Liver (tissue), 8 donors: ENCODE measurements at regions not wholly inside any gene's neighbourhood (a gene's known extent, or its start where the extent isn't known, plus 50 kb on each side); places are given as distances from the start of the nearest gene placed in this dataset.

Experiments
- DNase-seq: peaks from one replicate; pipeline ENCODE4 v3.0.0-alpha.2; 2017; ENCODE audit warnings: low spot score
- H3K27ac ChIP-seq, 2 donors: one replicate each; pipeline ENCODE4 v1.7.0; 2013; ENCODE audit warnings: inconsistent platforms in 2 of 2, low read length in 2 of 2, control low read depth in 1 of 2, low read depth in 1 of 2, mild to moderate bottlenecking in 1 of 2
- H3K27me3 ChIP-seq, 4 donors: one replicate each; pipeline versions ENCODE4 v1.6.1 to v1.7.0; 2013; ENCODE audit warnings: low read length in 3 of 4, inconsistent platforms in 1 of 4, mild to moderate bottlenecking in 1 of 4, moderate library complexity in 1 of 4; ENCODE audit not compliant: control insufficient read depth in 4 of 4, insufficient read depth in 4 of 4
- H3K36me3 ChIP-seq, 4 donors: one replicate each; pipeline versions ENCODE4 v1.6.1 to v1.7.0; 2013; ENCODE audit warnings: low read length in 3 of 4, mild to moderate bottlenecking in 3 of 4, low read depth in 1 of 4, moderate library complexity in 1 of 4; ENCODE audit not compliant: control insufficient read depth in 4 of 4, insufficient read depth in 3 of 4
- H3K4me1 ChIP-seq, 4 donors: one replicate each; pipeline versions ENCODE4 v1.6.1 to v1.7.0; 2013; ENCODE audit warnings: low read length in 3 of 4, mild to moderate bottlenecking in 3 of 4, moderate library complexity in 1 of 4; ENCODE audit not compliant: control insufficient read depth in 4 of 4, insufficient read depth in 4 of 4
- H3K4me3 ChIP-seq, 3 donors: one replicate each; pipeline versions ENCODE4 v1.6.1 to v1.7.0; 2013; ENCODE audit warnings: low read length in 3 of 3, control low read depth in 1 of 3, low read depth in 1 of 3, mild to moderate bottlenecking in 1 of 3
- H3K9ac ChIP-seq, 2 donors: one replicate each; pipeline ENCODE4 v1.7.0; 2013; ENCODE audit warnings: low read length in 2 of 2, mild to moderate bottlenecking in 2 of 2, moderate library complexity in 2 of 2, control low read depth in 1 of 2, low read depth in 1 of 2
- H3K9me3 ChIP-seq, 4 donors: one replicate each; pipeline versions ENCODE4 v1.6.1 to v1.7.0; 2013; ENCODE audit warnings: low read length in 3 of 4; ENCODE audit not compliant: control insufficient read depth in 4 of 4
- EGR1 ChIP-seq, 2 donors: IDR thresholded peaks; 2 replicates each; pipeline ENCODE4 v1.6.1; 2016 to 2018; ENCODE audit warnings: antibody characterized with exemption in 2 of 2, low read depth in 2 of 2
- FOXA1 ChIP-seq: IDR thresholded peaks from 2 replicates; pipeline ENCODE4 v1.6.1; 2016; ENCODE audit warnings: antibody characterized with exemption
- FOXA2 ChIP-seq: IDR thresholded peaks from 2 replicates; pipeline ENCODE4 v1.6.1; 2016; ENCODE audit warnings: antibody characterized with exemption
- GABPA ChIP-seq, 2 donors: IDR thresholded peaks in 1 of 2; conservative IDR thresholded peaks in 1 of 2; 2 replicates each; pipeline ENCODE4 v1.6.1; 2016; ENCODE audit warnings: antibody characterized with exemption in 2 of 2, mild to moderate bottlenecking in 1 of 2, moderate library complexity in 1 of 2
- HNF4A ChIP-seq, 2 donors: conservative IDR thresholded peaks; 2 replicates each; pipeline ENCODE4 v1.6.1; 2016; ENCODE audit warnings: antibody characterized with exemption in 2 of 2, mild to moderate bottlenecking in 2 of 2
- HNF4G ChIP-seq: IDR thresholded peaks from 2 replicates; pipeline ENCODE4 v1.6.1; 2016; ENCODE audit warnings: antibody characterized with exemption
- JUND ChIP-seq, 2 donors: IDR thresholded peaks; 2 replicates each; pipeline ENCODE4 v1.6.1; 2016; ENCODE audit warnings: antibody characterized with exemption in 2 of 2
- RAD21 ChIP-seq, 2 donors: IDR thresholded peaks; 2 replicates each; pipeline ENCODE4 v1.6.1; 2016; ENCODE audit warnings: antibody characterized with exemption in 2 of 2, mild to moderate bottlenecking in 2 of 2
- RXRA ChIP-seq, 2 donors: IDR thresholded peaks; 2 replicates each; pipeline ENCODE4 v1.6.1; 2017 to 2018; ENCODE audit warnings: antibody characterized with exemption in 2 of 2, mild to moderate bottlenecking in 1 of 2
- SP1 ChIP-seq: IDR thresholded peaks from 2 replicates; pipeline ENCODE4 v1.6.1; 2018; ENCODE audit warnings: antibody characterized with exemption, mild to moderate bottlenecking
- TAF1 ChIP-seq: conservative IDR thresholded peaks from 2 replicates; pipeline ENCODE4 v1.6.1; 2016; ENCODE audit warnings: antibody characterized with exemption, mild to moderate bottlenecking
- WGBS: extraction: QIAGEN DNeasy Blood & Tissue Kit; methylation state at CpG from one replicate; pipeline ENCODE4 v1.1.7; 2013; 5-methylcytosine and 5-hydroxymethylcytosine counted together
- TF ChIP-seq, protein P1 (sequence below): IDR thresholded peaks from 2 replicates; pipeline ENCODE4 v1.6.1; 2016; ENCODE audit warnings: antibody characterized with exemption
- TF ChIP-seq, protein P2 (sequence below): IDR thresholded peaks from 2 replicates; pipeline ENCODE4 v1.6.1; 2016; ENCODE audit warnings: antibody characterized with exemption
- TF ChIP-seq, protein P3 (sequence below): fragments of 150-350 bp; IDR thresholded peaks from 2 replicates; pipeline ENCODE4 v1.5.1; 2017; ENCODE audit warnings: improper control_type of control experiment, low read depth, low read length; ENCODE audit not compliant: missing input control
- TF ChIP-seq, protein P4 (sequence below): IDR thresholded peaks from 2 replicates; pipeline ENCODE4 v1.6.1; 2016; ENCODE audit warnings: antibody characterized with exemption, mild to moderate bottlenecking
- TF ChIP-seq, protein P5 (sequence below): IDR thresholded peaks from 2 replicates; pipeline ENCODE4 v1.6.1; 2016; ENCODE audit warnings: antibody characterized with exemption
- donor health status: healthy.
- donor health status: healthy.
- donor health status: healthy.
- donor health status: healthy.
- donor health status: healthy.

DNA sequence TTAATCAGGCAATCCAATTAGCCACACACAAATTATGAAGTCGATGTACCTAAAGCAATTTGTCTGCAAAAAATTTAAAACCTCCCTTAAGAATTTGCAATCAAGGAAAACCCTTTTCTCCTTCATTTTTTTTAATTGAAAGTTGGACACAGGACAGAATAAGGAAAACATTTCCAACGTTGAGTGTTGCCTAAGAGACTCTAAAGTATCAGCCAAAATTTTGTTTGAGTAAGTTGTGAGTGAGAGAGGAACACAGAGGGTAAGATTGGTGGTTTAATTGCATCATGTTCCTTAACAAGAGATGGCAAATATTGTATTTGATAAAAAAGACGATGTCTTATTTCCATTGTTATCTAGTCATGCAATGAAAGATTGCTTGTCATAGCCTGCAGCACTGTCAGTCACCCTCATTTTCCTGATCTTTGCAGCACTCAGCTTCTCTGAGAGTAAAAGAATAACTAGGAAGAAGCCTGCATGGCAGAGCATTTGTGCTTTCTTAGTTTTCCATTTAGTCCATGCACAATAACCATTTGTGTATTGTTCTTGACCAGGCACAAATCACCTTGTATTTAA lies 115.5 kb downstream of the ICOS start:
- DNase-seq = no peak
- no peak overlapping the region for H3K4me3 ChIP-seq
- H3K9me3 ChIP-seq = no peaks in the 10 kb centered on the region
- no peak for TF ChIP-seq RAD21 (IDR thresholded peaks at IDR 0.05)
- no peak for TF ChIP-seq JUND (IDR thresholded peaks at IDR 0.05)
- TF ChIP-seq, protein P1, sequence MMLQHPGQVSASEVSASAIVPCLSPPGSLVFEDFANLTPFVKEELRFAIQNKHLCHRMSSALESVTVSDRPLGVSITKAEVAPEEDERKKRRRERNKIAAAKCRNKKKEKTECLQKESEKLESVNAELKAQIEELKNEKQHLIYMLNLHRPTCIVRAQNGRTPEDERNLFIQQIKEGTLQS = no peak
- TF ChIP-seq SP1 = no peak
- TF ChIP-seq HNF4A (conservative IDR thresholded peaks at IDR 0.05) = no peak
- no peak for TF ChIP-seq GABPA (IDR thresholded peaks at IDR 0.05 in 1 of 2, conservative IDR thresholded peaks at IDR 0.05 in 1 of 2)
- TF ChIP-seq, protein P2, sequence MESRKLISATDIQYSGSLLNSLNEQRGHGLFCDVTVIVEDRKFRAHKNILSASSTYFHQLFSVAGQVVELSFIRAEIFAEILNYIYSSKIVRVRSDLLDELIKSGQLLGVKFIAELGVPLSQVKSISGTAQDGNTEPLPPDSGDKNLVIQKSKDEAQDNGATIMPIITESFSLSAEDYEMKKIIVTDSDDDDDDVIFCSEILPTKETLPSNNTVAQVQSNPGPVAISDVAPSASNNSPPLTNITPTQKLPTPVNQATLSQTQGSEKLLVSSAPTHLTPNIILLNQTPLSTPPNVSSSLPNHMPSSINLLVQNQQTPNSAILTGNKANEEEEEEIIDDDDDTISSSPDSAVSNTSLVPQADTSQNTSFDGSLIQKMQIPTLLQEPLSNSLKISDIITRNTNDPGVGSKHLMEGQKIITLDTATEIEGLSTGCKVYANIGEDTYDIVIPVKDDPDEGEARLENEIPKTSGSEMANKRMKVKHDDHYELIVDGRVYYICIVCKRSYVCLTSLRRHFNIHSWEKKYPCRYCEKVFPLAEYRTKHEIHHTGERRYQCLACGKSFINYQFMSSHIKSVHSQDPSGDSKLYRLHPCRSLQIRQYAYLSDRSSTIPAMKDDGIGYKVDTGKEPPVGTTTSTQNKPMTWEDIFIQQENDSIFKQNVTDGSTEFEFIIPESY = no peak
- no peak for TF ChIP-seq EGR1 (IDR thresholded peaks at IDR 0.05; ENCODE audit: low read depth in 2 of 2)
- no peak for TF ChIP-seq TAF1
- TF ChIP-seq RXRA (IDR thresholded peaks at IDR 0.05) = no peak
- no peak for TF ChIP-seq FOXA2
- TF ChIP-seq, protein P3, sequence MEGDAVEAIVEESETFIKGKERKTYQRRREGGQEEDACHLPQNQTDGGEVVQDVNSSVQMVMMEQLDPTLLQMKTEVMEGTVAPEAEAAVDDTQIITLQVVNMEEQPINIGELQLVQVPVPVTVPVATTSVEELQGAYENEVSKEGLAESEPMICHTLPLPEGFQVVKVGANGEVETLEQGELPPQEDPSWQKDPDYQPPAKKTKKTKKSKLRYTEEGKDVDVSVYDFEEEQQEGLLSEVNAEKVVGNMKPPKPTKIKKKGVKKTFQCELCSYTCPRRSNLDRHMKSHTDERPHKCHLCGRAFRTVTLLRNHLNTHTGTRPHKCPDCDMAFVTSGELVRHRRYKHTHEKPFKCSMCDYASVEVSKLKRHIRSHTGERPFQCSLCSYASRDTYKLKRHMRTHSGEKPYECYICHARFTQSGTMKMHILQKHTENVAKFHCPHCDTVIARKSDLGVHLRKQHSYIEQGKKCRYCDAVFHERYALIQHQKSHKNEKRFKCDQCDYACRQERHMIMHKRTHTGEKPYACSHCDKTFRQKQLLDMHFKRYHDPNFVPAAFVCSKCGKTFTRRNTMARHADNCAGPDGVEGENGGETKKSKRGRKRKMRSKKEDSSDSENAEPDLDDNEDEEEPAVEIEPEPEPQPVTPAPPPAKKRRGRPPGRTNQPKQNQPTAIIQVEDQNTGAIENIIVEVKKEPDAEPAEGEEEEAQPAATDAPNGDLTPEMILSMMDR = no peak
- TF ChIP-seq HNF4G = no peak
- TF ChIP-seq, protein P4, sequence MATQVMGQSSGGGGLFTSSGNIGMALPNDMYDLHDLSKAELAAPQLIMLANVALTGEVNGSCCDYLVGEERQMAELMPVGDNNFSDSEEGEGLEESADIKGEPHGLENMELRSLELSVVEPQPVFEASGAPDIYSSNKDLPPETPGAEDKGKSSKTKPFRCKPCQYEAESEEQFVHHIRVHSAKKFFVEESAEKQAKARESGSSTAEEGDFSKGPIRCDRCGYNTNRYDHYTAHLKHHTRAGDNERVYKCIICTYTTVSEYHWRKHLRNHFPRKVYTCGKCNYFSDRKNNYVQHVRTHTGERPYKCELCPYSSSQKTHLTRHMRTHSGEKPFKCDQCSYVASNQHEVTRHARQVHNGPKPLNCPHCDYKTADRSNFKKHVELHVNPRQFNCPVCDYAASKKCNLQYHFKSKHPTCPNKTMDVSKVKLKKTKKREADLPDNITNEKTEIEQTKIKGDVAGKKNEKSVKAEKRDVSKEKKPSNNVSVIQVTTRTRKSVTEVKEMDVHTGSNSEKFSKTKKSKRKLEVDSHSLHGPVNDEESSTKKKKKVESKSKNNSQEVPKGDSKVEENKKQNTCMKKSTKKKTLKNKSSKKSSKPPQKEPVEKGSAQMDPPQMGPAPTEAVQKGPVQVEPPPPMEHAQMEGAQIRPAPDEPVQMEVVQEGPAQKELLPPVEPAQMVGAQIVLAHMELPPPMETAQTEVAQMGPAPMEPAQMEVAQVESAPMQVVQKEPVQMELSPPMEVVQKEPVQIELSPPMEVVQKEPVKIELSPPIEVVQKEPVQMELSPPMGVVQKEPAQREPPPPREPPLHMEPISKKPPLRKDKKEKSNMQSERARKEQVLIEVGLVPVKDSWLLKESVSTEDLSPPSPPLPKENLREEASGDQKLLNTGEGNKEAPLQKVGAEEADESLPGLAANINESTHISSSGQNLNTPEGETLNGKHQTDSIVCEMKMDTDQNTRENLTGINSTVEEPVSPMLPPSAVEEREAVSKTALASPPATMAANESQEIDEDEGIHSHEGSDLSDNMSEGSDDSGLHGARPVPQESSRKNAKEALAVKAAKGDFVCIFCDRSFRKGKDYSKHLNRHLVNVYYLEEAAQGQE = no peak
- no peak for TF ChIP-seq FOXA1
- TF ChIP-seq, protein P5, sequence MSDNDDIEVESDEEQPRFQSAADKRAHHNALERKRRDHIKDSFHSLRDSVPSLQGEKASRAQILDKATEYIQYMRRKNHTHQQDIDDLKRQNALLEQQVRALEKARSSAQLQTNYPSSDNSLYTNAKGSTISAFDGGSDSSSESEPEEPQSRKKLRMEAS = no peak
- no peaks in the 10 kb centered on the region for H3K36me3 ChIP-seq
- H3K27me3 ChIP-seq = peaks cover 0 to 5% (median 0%) of the 10 kb centered on the region in 4 donors
- no peaks in the 10 kb centered on the region for H3K4me1 ChIP-seq
- 37% methylated on average over 3 of the region's 3 CpGs for WGBS
- no peak overlapping the region for H3K27ac ChIP-seq
- H3K9ac ChIP-seq = no peak overlapping the region

DNA sequence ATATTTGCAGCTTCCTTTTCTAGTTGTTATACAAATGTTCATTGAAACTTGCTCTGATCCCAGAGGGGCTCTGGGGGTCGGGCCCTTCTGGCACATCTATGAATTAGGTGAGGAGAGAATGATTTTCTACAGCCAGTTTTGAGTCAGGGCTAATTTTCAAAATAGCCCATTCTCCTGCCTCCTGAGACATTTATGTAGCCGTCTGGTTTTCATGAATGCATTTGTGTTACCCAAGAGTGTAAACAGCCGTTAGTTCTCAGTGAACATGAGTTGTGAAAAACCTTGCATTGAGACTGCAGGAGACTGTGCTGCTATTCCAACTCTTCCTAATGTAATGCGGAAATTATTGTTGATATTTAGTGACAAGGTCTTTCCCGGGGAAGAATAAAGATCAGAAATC lies 122.5 kb downstream of the ICOS start:
- Histone ChIP-seq H3K9me3 (no peaks in the 10 kb centered on the region), H3K36me3 (no peaks in the 10 kb centered on the region), H3K27ac (no peak overlapping the region), H3K9ac (no peak overlapping the region), H3K27me3 (no peaks in the 10 kb centered on the region), H3K4me1 (no peaks in the 10 kb centered on the region), H3K4me3 (no peak overlapping the region)
- TF ChIP-seq SP1 = no peak
- no peak for TF ChIP-seq HNF4A (conservative IDR thresholded peaks at IDR 0.05)
- DNase-seq = no peak
- WGBS = 80% methylated on average over 5 of the region's 5 CpGs
